Transverse colon (tissue), 4 donors: ENCODE measurements at regions not wholly inside any gene's neighbourhood (a gene's known extent, or its start where the extent isn't known, plus 50 kb on each side); places are given as distances from the start of the nearest gene placed in this dataset.

ENCODE experiments used
- DNase-seq: peaks from one replicate; pipeline ENCODE4 v3.0.0-alpha.2; 2019
- H3K27ac ChIP-seq, 4 donors: fragments of 200-600 bp; sonication (generic); 2 replicates each; pipeline ENCODE4 v1.5.1; 2016 to 2018; ENCODE audit warnings: inconsistent platforms in 4 of 4
- H3K27me3 ChIP-seq: fragments of 200-600 bp; sonication (generic); 2 replicates; pipeline ENCODE4 v1.5.1; 2017; ENCODE audit warnings: inconsistent platforms
- H3K36me3 ChIP-seq, 4 donors: fragments of 200-600 bp; sonication (generic); 2 replicates each; pipeline ENCODE4 v1.5.1; 2017 to 2019; ENCODE audit warnings: inconsistent platforms in 4 of 4
- H3K4me1 ChIP-seq, 4 donors: fragments of 200-600 bp; sonication (generic); 2 replicates each; pipeline ENCODE4 v1.5.1; 2017 to 2020; ENCODE audit warnings: inconsistent platforms in 4 of 4
- H3K4me3 ChIP-seq, 4 donors: fragments of 200-600 bp; sonication (generic); 1 replicate in 1 of 4; 2 replicates in 3 of 4; pipeline versions ENCODE4 v1.5.1 to v1.6.1; 2017 to 2019; ENCODE audit warnings: inconsistent platforms in 4 of 4
- H3K9me3 ChIP-seq, 2 donors: fragments of 200-600 bp; sonication (generic); 2 replicates each; pipeline ENCODE4 v1.5.1; 2017 to 2019; ENCODE audit warnings: inconsistent platforms in 2 of 2
- CTCF ChIP-seq, 5 experiments: fragments of 200-600 bp in 3 of 5; fragments of 450-650 bp in 2 of 5; sonication (generic) in 3 of 5; IDR thresholded peaks; 1 replicate in 2 of 5; 2 replicates in 3 of 5; pipeline ENCODE4 v1.5.1; 2016 to 2017; ENCODE audit warnings: antibody characterized with exemption in 5 of 5, inconsistent platforms in 3 of 5, mild to moderate bottlenecking in 2 of 5, moderate library complexity in 1 of 5
- EP300 ChIP-seq: sonication (generic); formaldehyde crosslinking; IDR thresholded peaks from one replicate; pipeline ENCODE4 v1.6.1; 2017; ENCODE audit warnings: antibody characterized with exemption, low read depth
- POLR2A ChIP-seq: fragments of 450-650 bp; IDR thresholded peaks from one replicate; pipeline ENCODE4 v1.6.1; 2016; ENCODE audit warnings: antibody characterized with exemption, mild to moderate bottlenecking, moderate library complexity
- POLR2AphosphoS5 ChIP-seq, 3 donors: sonication (generic); formaldehyde crosslinking; IDR thresholded peaks; one replicate each; pipeline ENCODE4 v1.6.1; 2016; ENCODE audit warnings: antibody characterized with exemption in 3 of 3
- WGBS, 2 donors: methylation state at CpG; one replicate each; pipeline ENCODE4 v1.1.5; 2018; ENCODE audit warnings: low coverage in 1 of 2; 5-methylcytosine and 5-hydroxymethylcytosine counted together
- in situ Hi-C, 4 donors: fragments of 200-750 bp; cut with MboI; loops; one replicate each; pipeline versions ENCODE4 v1.15.0 to v1.15.1; 2017; ENCODE audit warnings: low sequenced_read_pairs in 3 of 4, low pct_ligation_motif_present in 1 of 4, low pct_unique_long_range_greater_than_20kb in 1 of 4
- intact Hi-C: fragments of 100-400 bp; cut with DNase I; formaldehyde crosslinking; loops from one replicate; pipeline ENCODE4 v1.15.1; 2023; ENCODE audit warnings: low total_unique reads

- Histone ChIP-seq H3K9me3 (no peaks in the 10 kb centered on the region), H3K27ac (no peak overlapping the region), H3K4me3 (no peak overlapping the region), H3K27me3 (no peaks in the 10 kb centered on the region), H3K36me3 (no peaks in the 10 kb centered on the region), H3K4me1 (no peaks in the 10 kb centered on the region)
- no peak for DNase-seq
- TF ChIP-seq POLR2AphosphoS5 (IDR thresholded peaks at IDR 0.05) = no peak
- no peak for TF ChIP-seq EP300
- TF ChIP-seq POLR2A = no peak
- no peak for TF ChIP-seq CTCF (IDR thresholded peaks at IDR 0.05)
- intact Hi-C loops (no loop called here), in situ Hi-C loops (no loop called here)
- WGBS, 2 donors = 77 to 82% methylated on average over 5 of the region's 5 CpGs
Observed at GRCh38 chr1:106926803-106927582, 129.5 kb upstream of the PRMT6 start.

GRCh38 chr1:106937104-106937503 is 119.4 kb upstream of the PRMT6 start:
- Histone ChIP-seq H3K9me3 (no peaks in the 10 kb centered on the region), H3K4me1 (no peaks in the 10 kb centered on the region), H3K36me3 (no peaks in the 10 kb centered on the region), H3K4me3 (no peak overlapping the region), H3K27me3 (no peaks in the 10 kb centered on the region), H3K27ac (no peak overlapping the region)
- no peak for DNase-seq
- intact Hi-C loops (no loop called here), in situ Hi-C loops (no loop called here)
- TF ChIP-seq POLR2A = no peak
- TF ChIP-seq EP300 = no peak
- TF ChIP-seq POLR2AphosphoS5 (IDR thresholded peaks at IDR 0.05) = no peak
- TF ChIP-seq CTCF (IDR thresholded peaks at IDR 0.05) = no peak
- WGBS, 2 donors = 57 to 61% methylated on average over 3 of the region's 3 CpGs

- WGBS, 2 donors = 67 to 71% methylated on average over 2 of the region's 2 CpGs
- TF ChIP-seq POLR2A = no peak
- Histone ChIP-seq H3K4me1 (no peaks in the 10 kb centered on the region), H3K27ac (no peak overlapping the region), H3K36me3 (no peaks in the 10 kb centered on the region), H3K4me3 (no peak overlapping the region), H3K27me3 (no peaks in the 10 kb centered on the region), H3K9me3 (no peaks in the 10 kb centered on the region)
- DNase-seq = no peak
- in situ Hi-C loops (no loop called here), intact Hi-C loops (no loop called here)
Observed at GRCh38 chr1:106944721-106945120, 111.8 kb upstream of the PRMT6 start.

- intact Hi-C loops (no loop called here), in situ Hi-C loops (no loop called here)
- 80 to 87% methylated on average over 1 of the region's 1 CpG for WGBS, 2 donors
- Histone ChIP-seq H3K9me3 (no peaks in the 10 kb centered on the region), H3K36me3 (no peaks in the 10 kb centered on the region), H3K27ac (no peak overlapping the region), H3K4me1 (peaks cover 0 to 4% (median 0%) of the 10 kb centered on the region in 4 donors), H3K27me3 (no peaks in the 10 kb centered on the region), H3K4me3 (no peak overlapping the region)
- no peak for TF ChIP-seq POLR2A
- no peak for TF ChIP-seq CTCF (IDR thresholded peaks at IDR 0.05)
- TF ChIP-seq EP300 = no peak
- no peak for TF ChIP-seq POLR2AphosphoS5 (IDR thresholded peaks at IDR 0.05)
- no peak for DNase-seq
Observed at GRCh38 chr1:106952776-106953175, 103.7 kb upstream of the PRMT6 start.

- Histone ChIP-seq H3K4me1 (peaks cover 0 to 4% (median 0%) of the 10 kb centered on the region in 4 donors), H3K9me3 (no peaks in the 10 kb centered on the region), H3K27ac (no peak overlapping the region), H3K4me3 (no peak overlapping the region), H3K36me3 (no peaks in the 10 kb centered on the region), H3K27me3 (no peaks in the 10 kb centered on the region)
- no peak for DNase-seq
- TF ChIP-seq POLR2AphosphoS5 (IDR thresholded peaks at IDR 0.05) (no peak), EP300 (no peak), POLR2A (no peak), CTCF (IDR thresholded peaks at IDR 0.05) (no peak)
- in situ Hi-C loops = no loop called here
- intact Hi-C loops = no loop called here
Observed at GRCh38 chr1:106954661-106955229, 101.7 kb upstream of the PRMT6 start.
